Neural progenitor cell (in vitro differentiated cells): ENCODE measurements at regions not wholly inside any gene's neighbourhood (a gene's known extent, or its start where the extent isn't known, plus 50 kb on each side); places are given as distances from the start of the nearest gene placed in this dataset.
A peak's percentile ranks its signal among the peaks of the same experiment; 100 is the strongest.

ENCODE experiments used
- DNase-seq: peaks from one replicate; pipeline ENCODE4 v3.0.0-alpha.2; 2016; ENCODE audit warnings: low spot score
- H2AFZ ChIP-seq: fragments of 200-600 bp; sonication (generic); replicated peaks from 2 replicates; pipeline ENCODE4 v1.6.1; 2016; ENCODE audit warnings: antibody characterized with exemption
- H3F3A ChIP-seq: fragments of 200-600 bp; sonication (generic); 2 replicates; pipeline ENCODE4 v1.6.1; 2016; ENCODE audit warnings: antibody characterized with exemption, low read depth
- H3K27ac ChIP-seq: fragments of 200-600 bp; sonication (generic); 2 replicates; pipeline ENCODE4 v1.5.1; 2016; ENCODE audit warnings: mild to moderate bottlenecking
- H3K27me3 ChIP-seq: fragments of 200-600 bp; sonication (generic); 2 replicates; pipeline ENCODE4 v1.6.1; 2016; ENCODE audit warnings: mild to moderate bottlenecking, moderate library complexity
- H3K36me3 ChIP-seq: fragments of 200-600 bp; sonication (generic); 2 replicates; pipeline ENCODE4 v1.5.1; 2016
- H3K4me1 ChIP-seq: fragments of 200-600 bp; sonication (generic); 2 replicates; pipeline ENCODE4 v1.6.1; 2016; ENCODE audit warnings: mixed run types
- H3K4me2 ChIP-seq: fragments of 200-600 bp; sonication (generic); 2 replicates; pipeline ENCODE4 v1.6.1; 2016
- H3K4me3 ChIP-seq: fragments of 200-600 bp; sonication (generic); 2 replicates; pipeline ENCODE4 v1.5.1; 2016
- H3K79me2 ChIP-seq: fragments of 200-600 bp; sonication (generic); 2 replicates; pipeline ENCODE4 v1.6.1; 2016; ENCODE audit warnings: low read depth
- H3K9ac ChIP-seq: fragments of 200-600 bp; sonication (generic); 2 replicates; pipeline ENCODE4 v1.6.1; 2016
- H3K9me3 ChIP-seq: fragments of 200-600 bp; sonication (generic); 2 replicates; pipeline ENCODE4 v1.5.1; 2016; ENCODE audit warnings: low read depth
- H4K20me1 ChIP-seq: fragments of 200-600 bp; sonication (generic); 2 replicates; pipeline ENCODE4 v1.6.1; 2016; ENCODE audit warnings: low read depth
- H3K27ac Mint-ChIP-seq: 3 replicates; pipeline ENCODE4 v1.8.0; 2021; ENCODE audit warnings: mixed read lengths
- H3K27me3 Mint-ChIP-seq: 2 replicates; pipeline ENCODE4 v1.8.0; 2022; ENCODE audit warnings: low read depth, mild to moderate bottlenecking, inconsistent platforms, moderate library complexity, mixed read lengths; ENCODE audit not compliant: insufficient read depth
- H3K36me3 Mint-ChIP-seq: 3 replicates; pipeline ENCODE4 v1.8.0; 2021; ENCODE audit warnings: mixed read lengths
- H3K4me1 Mint-ChIP-seq: 3 replicates; pipeline ENCODE4 v1.8.0; 2021; ENCODE audit warnings: mixed read lengths
- H3K4me3 Mint-ChIP-seq: 3 replicates; pipeline ENCODE4 v1.8.0; 2021; ENCODE audit warnings: mild to moderate bottlenecking, moderate library complexity, mixed read lengths
- H3K9me3 Mint-ChIP-seq: 3 replicates; pipeline ENCODE4 v1.8.0; 2020; ENCODE audit warnings: mixed read lengths
- EZH2 ChIP-seq: fragments of 200-600 bp; sonication (generic); IDR thresholded peaks from 2 replicates; pipeline ENCODE4 v1.6.1; 2017; ENCODE audit warnings: antibody characterized with exemption, mild to moderate bottlenecking, moderate library complexity
- EZH2phosphoT487 ChIP-seq: fragments of 200-600 bp; sonication (generic); IDR thresholded peaks from 2 replicates; pipeline ENCODE4 v1.6.1; 2017; ENCODE audit warnings: antibody characterized with exemption
- TF ChIP-seq, protein P1 (sequence below): fragments of 200-600 bp; sonication (generic); IDR thresholded peaks from 2 replicates; pipeline ENCODE4 v1.5.1; 2017; ENCODE audit warnings: antibody characterized with exemption, mild to moderate bottlenecking

DNA sequence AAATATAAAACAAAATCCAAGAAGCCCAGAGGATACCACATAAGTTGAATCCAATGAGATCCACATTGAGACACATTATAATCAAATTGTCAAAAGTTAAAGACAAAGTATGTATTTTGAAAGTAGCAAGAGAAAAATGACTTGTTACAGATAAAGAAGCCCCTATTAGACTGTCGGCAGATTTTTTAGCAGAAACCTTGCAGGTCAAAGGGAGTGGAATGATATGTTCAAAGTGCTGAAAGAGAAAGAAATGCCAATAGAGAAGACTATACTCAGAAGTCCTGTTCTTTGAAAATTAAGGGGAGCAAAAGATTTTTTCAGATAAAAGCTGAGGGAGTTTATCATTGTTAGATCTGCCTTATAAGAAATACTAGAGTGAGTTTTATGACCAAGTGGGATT lies 148.9 kb upstream of the EPHA5 start:
- no peak for DNase-seq
- TF ChIP-seq EZH2 (no peak), EZH2phosphoT487 (no peak)
- TF ChIP-seq, protein P1, sequence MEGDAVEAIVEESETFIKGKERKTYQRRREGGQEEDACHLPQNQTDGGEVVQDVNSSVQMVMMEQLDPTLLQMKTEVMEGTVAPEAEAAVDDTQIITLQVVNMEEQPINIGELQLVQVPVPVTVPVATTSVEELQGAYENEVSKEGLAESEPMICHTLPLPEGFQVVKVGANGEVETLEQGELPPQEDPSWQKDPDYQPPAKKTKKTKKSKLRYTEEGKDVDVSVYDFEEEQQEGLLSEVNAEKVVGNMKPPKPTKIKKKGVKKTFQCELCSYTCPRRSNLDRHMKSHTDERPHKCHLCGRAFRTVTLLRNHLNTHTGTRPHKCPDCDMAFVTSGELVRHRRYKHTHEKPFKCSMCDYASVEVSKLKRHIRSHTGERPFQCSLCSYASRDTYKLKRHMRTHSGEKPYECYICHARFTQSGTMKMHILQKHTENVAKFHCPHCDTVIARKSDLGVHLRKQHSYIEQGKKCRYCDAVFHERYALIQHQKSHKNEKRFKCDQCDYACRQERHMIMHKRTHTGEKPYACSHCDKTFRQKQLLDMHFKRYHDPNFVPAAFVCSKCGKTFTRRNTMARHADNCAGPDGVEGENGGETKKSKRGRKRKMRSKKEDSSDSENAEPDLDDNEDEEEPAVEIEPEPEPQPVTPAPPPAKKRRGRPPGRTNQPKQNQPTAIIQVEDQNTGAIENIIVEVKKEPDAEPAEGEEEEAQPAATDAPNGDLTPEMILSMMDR, result no peak
- Histone ChIP-seq H3K4me1 (no peaks in the 10 kb centered on the region), H3K27me3 (no peaks in the 10 kb centered on the region), H3K36me3 (peaks cover 5% of the 10 kb centered on the region), H3K9ac (no peak overlapping the region), H2AFZ (no peak overlapping the region), H3K27ac (no peak overlapping the region), H4K20me1 (no peaks in the 10 kb centered on the region), H3K4me2 (no peak overlapping the region), H3K4me3 (no peak overlapping the region), H3K9me3 (no peaks in the 10 kb centered on the region), H3K79me2 (no peaks in the 10 kb centered on the region), H3F3A (no peaks in the 10 kb centered on the region)
- no peaks in the 10 kb centered on the region for H3K36me3 Mint-ChIP-seq
- H3K27ac Mint-ChIP-seq, result no peak overlapping the region
- peaks cover 3% of the 10 kb centered on the region for H3K4me1 Mint-ChIP-seq
- H3K9me3 Mint-ChIP-seq, result peaks cover 18% of the 10 kb centered on the region
- H3K27me3 Mint-ChIP-seq, result peaks cover 2% of the 10 kb centered on the region
- H3K4me3 Mint-ChIP-seq, result no peak overlapping the region

DNA sequence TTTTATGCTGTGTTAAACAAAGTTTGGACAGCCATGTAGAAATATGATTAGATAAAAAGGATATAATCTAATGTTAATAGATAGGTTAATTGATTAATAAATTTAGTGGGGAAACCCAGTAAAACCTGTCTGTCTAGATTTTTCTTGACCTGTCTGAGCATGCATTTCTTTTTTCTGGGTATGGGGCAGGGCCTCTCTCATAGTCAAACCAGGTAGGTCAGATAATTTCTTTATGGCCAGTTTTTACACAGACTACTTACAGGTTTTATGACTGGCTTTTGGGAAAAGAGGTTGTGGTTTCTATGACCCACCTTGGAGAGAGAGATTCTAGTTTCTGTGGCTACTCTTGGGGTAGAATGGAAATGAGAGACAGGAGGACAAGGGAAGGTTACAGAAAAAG lies 135.6 kb upstream of the EPHA5 start:
- peaks cover 5% of the 10 kb centered on the region for H3K9me3 Mint-ChIP-seq
- Histone ChIP-seq H3K4me1 (no peaks in the 10 kb centered on the region), H3K36me3 (no peaks in the 10 kb centered on the region), H3K9ac (no peak overlapping the region), H4K20me1 (no peaks in the 10 kb centered on the region), H3K27ac (no peak overlapping the region), H3K9me3 (no peaks in the 10 kb centered on the region), H3K4me2 (no peak overlapping the region), H3K79me2 (no peaks in the 10 kb centered on the region), H3K27me3 (no peaks in the 10 kb centered on the region), H3F3A (no peaks in the 10 kb centered on the region), H2AFZ (peak overlapping the region; percentile 42), H3K4me3 (no peak overlapping the region)
- TF ChIP-seq EZH2, result no peak
- TF ChIP-seq, protein P1, result no peak
- no peak for TF ChIP-seq EZH2phosphoT487
- H3K27ac Mint-ChIP-seq, result no peak overlapping the region
- H3K4me3 Mint-ChIP-seq, result no peak overlapping the region
- DNase-seq, result no peak
- H3K27me3 Mint-ChIP-seq, result peaks cover 2% of the 10 kb centered on the region
- peaks cover 2% of the 10 kb centered on the region for H3K4me1 Mint-ChIP-seq
- no peaks in the 10 kb centered on the region for H3K36me3 Mint-ChIP-seq

DNA sequence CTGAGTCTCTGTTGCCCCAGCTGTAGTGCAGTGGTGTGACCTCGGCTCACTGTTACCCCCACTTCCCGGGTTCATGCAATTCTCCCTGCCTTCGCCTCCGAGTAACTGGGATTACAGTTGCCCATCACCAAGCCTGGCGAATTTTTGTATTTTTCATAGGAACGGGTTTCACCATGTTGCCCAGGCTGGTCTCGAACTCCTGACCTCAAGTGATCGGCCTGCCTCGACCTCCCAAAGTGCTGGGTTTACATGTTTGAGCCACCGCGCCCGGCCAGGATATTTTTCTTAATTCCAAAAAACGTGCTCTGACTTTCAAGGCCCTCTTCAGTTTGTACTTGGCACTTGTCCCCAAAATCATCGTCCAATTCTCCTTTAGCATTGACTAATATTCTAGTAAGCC lies 129.2 kb upstream of the EPHA5 start:
- Mint-ChIP-seq H3K4me3 (no peak overlapping the region), H3K4me1 (peaks cover 12% of the 10 kb centered on the region), H3K36me3 (no peaks in the 10 kb centered on the region), H3K27me3 (peaks cover 2% of the 10 kb centered on the region), H3K27ac (no peak overlapping the region), H3K9me3 (no peaks in the 10 kb centered on the region)
- no peak for DNase-seq
- no peak overlapping the region for H3K4me3 ChIP-seq
- H3K79me2 ChIP-seq, result no peaks in the 10 kb centered on the region
- no peaks in the 10 kb centered on the region for H3K4me1 ChIP-seq
- no peaks in the 10 kb centered on the region for H3K36me3 ChIP-seq
- TF ChIP-seq, protein P1, result no peak
- TF ChIP-seq EZH2, result no peak
- no peak for TF ChIP-seq EZH2phosphoT487
- H4K20me1 ChIP-seq, result no peaks in the 10 kb centered on the region
- H2AFZ ChIP-seq, result no peak overlapping the region
- H3K9ac ChIP-seq, result no peak overlapping the region
- H3K27me3 ChIP-seq, result no peaks in the 10 kb centered on the region
- no peak overlapping the region for H3K27ac ChIP-seq
- no peak overlapping the region for H3K4me2 ChIP-seq
- H3K9me3 ChIP-seq, result no peaks in the 10 kb centered on the region
- no peaks in the 10 kb centered on the region for H3F3A ChIP-seq
